ENCODE measurements at regions not wholly inside any gene's neighbourhood (a gene's known extent, or its start where the extent isn't known, plus 50 kb on each side); places are given as distances from the start of the nearest gene placed in this dataset.

- no peaks in the 10 kb centered on the region for H3K36me3 ChIP-seq (ENCODE audit: control insufficient read depth in 2 of 2, insufficient read depth in 2 of 2, low read length in 2 of 2)
- no peaks in the 10 kb centered on the region for H3K9me3 ChIP-seq (ENCODE audit: control insufficient read depth in 2 of 2, low read length in 2 of 2)
- H3K4me1 ChIP-seq (ENCODE audit: control insufficient read depth in 2 of 2, insufficient read depth in 2 of 2, low read length in 2 of 2), result peaks cover 3 to 6% of the 10 kb centered on the region in 2 donors
- H3K27me3 ChIP-seq (ENCODE audit: control insufficient read depth in 2 of 2, insufficient read depth in 2 of 2, low read length in 2 of 2), result no peaks in the 10 kb centered on the region
- H3K9ac ChIP-seq (ENCODE audit: low read depth in 1 of 2, low read length in 2 of 2), result no peak overlapping the region
- no peak overlapping the region for H3K27ac ChIP-seq (ENCODE audit: low read depth in 2 of 2, low read length in 2 of 2)
- H3K4me3 ChIP-seq (ENCODE audit: low read length in 2 of 2), result no peak overlapping the region
Observed at GRCh38 chr10:31754803-31755624, 173.6 kb downstream of the ARHGAP12 start.

DNA sequence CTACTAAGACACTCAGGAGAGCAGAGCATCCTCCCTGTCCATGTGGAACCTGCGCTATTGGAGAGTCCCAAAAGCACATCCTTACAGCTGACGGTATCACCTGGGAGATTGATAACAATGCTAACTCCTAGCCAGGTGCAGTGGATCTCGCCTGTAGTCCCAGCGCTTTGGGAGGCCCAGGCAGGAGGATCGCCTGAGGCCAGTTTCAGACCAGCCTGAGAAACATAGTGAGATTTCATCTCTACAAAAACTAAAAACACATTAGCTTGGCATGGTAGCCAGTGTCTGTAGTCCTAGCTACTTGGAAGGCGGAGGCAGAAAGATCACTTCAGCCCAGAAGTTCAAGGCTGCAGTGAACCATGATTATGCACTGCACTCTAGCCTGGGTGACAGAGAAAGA lies 174.9 kb downstream of the ARHGAP12 start:
- no peak overlapping the region for H3K9ac ChIP-seq (ENCODE audit: low read depth in 1 of 2, low read length in 2 of 2)

DNA sequence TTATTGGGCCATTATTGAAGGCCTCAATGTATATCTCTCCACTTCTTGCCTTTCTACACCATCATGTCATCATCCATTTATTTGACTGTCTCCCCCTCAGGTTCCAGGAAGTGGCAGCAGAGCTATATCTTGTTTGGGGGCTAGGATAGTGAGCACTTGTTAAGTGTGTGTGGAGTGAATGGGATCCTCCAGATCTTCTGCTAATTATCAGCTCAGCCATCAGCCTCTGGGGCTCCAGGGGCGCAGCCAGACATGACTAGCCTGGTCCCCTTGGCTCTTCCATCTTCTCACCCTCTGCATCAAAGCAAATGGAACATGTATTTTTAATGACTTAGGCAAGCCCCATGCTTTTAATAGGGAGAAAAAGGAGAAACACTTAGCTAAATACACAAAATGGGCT lies 176.5 kb downstream of the ARHGAP12 start:
- no peaks in the 10 kb centered on the region for H3K36me3 ChIP-seq (ENCODE audit: control insufficient read depth in 2 of 2, insufficient read depth in 2 of 2, low read length in 2 of 2)
- no peak overlapping the region for H3K27ac ChIP-seq (ENCODE audit: low read depth in 2 of 2, low read length in 2 of 2)

More for the DNA sequence above, 174.9 kb downstream of the ARHGAP12 start:
- Histone ChIP-seq H3K4me3 (ENCODE audit: low read length in 2 of 2) (no peak overlapping the region), H3K27me3 (ENCODE audit: control insufficient read depth in 2 of 2, insufficient read depth in 2 of 2, low read length in 2 of 2) (no peaks in the 10 kb centered on the region), H3K27ac (ENCODE audit: low read depth in 2 of 2, low read length in 2 of 2) (no peak overlapping the region), H3K4me1 (ENCODE audit: control insufficient read depth in 2 of 2, insufficient read depth in 2 of 2, low read length in 2 of 2) (peaks cover 7 to 9% of the 10 kb centered on the region in 2 donors), H3K9me3 (ENCODE audit: control insufficient read depth in 2 of 2, low read length in 2 of 2) (no peaks in the 10 kb centered on the region), H3K36me3 (ENCODE audit: control insufficient read depth in 2 of 2, insufficient read depth in 2 of 2, low read length in 2 of 2) (no peaks in the 10 kb centered on the region)

GRCh38 chr10:31751738-31752080 lies 176.9 kb downstream of the ARHGAP12 start:
- Histone ChIP-seq H3K9ac (ENCODE audit: low read depth in 1 of 2, low read length in 2 of 2) (no peak overlapping the region), H3K27me3 (ENCODE audit: control insufficient read depth in 2 of 2, insufficient read depth in 2 of 2, low read length in 2 of 2) (no peaks in the 10 kb centered on the region), H3K27ac (ENCODE audit: low read depth in 2 of 2, low read length in 2 of 2) (no peak overlapping the region), H3K9me3 (ENCODE audit: control insufficient read depth in 2 of 2, low read length in 2 of 2) (no peaks in the 10 kb centered on the region), H3K4me1 (ENCODE audit: control insufficient read depth in 2 of 2, insufficient read depth in 2 of 2, low read length in 2 of 2) (peaks cover 7 to 9% of the 10 kb centered on the region in 2 donors), H3K4me3 (ENCODE audit: low read length in 2 of 2) (no peak overlapping the region), H3K36me3 (ENCODE audit: control insufficient read depth in 2 of 2, insufficient read depth in 2 of 2, low read length in 2 of 2) (no peaks in the 10 kb centered on the region)

More for the DNA sequence above, 176.5 kb downstream of the ARHGAP12 start:
- Histone ChIP-seq H3K4me3 (ENCODE audit: low read length in 2 of 2) (no peak overlapping the region), H3K27me3 (ENCODE audit: control insufficient read depth in 2 of 2, insufficient read depth in 2 of 2, low read length in 2 of 2) (no peaks in the 10 kb centered on the region), H3K9me3 (ENCODE audit: control insufficient read depth in 2 of 2, low read length in 2 of 2) (no peaks in the 10 kb centered on the region), H3K9ac (ENCODE audit: low read depth in 1 of 2, low read length in 2 of 2) (no peak overlapping the region), H3K4me1 (ENCODE audit: control insufficient read depth in 2 of 2, insufficient read depth in 2 of 2, low read length in 2 of 2) (peaks cover 7 to 9% of the 10 kb centered on the region in 2 donors)

DNA sequence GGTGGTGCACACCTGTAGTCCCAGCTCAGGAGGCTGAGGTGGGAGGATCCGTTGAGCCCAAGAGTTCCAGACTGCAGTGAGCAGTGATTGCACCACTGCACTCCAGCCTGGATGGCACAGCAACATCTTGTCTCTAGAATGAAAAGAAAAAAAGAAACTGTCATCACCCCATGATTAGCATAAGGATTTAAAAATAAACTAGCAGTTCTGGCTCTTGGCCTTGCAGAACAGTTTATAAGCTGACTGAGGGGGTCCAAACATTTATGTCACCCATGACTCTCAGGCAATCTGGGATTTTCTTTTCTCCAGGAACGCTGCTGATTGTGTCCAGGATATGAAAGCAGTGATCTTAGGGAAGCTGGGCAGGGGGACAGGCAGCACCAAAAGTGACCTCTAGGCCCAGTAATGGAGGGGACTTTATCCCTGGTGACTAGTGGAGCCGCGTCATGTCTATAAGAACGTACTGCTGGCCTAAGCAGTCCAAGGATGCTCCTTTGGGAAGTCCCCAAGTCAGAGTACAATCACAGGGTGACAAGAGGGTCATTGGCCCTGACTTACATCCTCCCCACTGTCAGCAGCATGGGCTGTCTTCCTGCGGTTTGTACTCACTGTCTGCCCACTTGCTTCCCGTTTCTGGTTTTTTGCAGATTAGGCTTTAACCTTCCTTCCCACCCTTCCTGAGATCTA lies 177.4 kb downstream of the ARHGAP12 start:
- no peak overlapping the region for H3K27ac ChIP-seq (ENCODE audit: low read depth in 2 of 2, low read length in 2 of 2)
- H3K9ac ChIP-seq (ENCODE audit: low read depth in 1 of 2, low read length in 2 of 2), result no peak overlapping the region
- no peaks in the 10 kb centered on the region for H3K36me3 ChIP-seq (ENCODE audit: control insufficient read depth in 2 of 2, insufficient read depth in 2 of 2, low read length in 2 of 2)
- no peaks in the 10 kb centered on the region for H3K27me3 ChIP-seq (ENCODE audit: control insufficient read depth in 2 of 2, insufficient read depth in 2 of 2, low read length in 2 of 2)
- no peak overlapping the region for H3K4me3 ChIP-seq (ENCODE audit: low read length in 2 of 2)
- H3K4me1 ChIP-seq (ENCODE audit: control insufficient read depth in 2 of 2, insufficient read depth in 2 of 2, low read length in 2 of 2), result peaks cover 7 to 9% of the 10 kb centered on the region in 2 donors
- H3K9me3 ChIP-seq (ENCODE audit: control insufficient read depth in 2 of 2, low read length in 2 of 2), result no peaks in the 10 kb centered on the region

DNA sequence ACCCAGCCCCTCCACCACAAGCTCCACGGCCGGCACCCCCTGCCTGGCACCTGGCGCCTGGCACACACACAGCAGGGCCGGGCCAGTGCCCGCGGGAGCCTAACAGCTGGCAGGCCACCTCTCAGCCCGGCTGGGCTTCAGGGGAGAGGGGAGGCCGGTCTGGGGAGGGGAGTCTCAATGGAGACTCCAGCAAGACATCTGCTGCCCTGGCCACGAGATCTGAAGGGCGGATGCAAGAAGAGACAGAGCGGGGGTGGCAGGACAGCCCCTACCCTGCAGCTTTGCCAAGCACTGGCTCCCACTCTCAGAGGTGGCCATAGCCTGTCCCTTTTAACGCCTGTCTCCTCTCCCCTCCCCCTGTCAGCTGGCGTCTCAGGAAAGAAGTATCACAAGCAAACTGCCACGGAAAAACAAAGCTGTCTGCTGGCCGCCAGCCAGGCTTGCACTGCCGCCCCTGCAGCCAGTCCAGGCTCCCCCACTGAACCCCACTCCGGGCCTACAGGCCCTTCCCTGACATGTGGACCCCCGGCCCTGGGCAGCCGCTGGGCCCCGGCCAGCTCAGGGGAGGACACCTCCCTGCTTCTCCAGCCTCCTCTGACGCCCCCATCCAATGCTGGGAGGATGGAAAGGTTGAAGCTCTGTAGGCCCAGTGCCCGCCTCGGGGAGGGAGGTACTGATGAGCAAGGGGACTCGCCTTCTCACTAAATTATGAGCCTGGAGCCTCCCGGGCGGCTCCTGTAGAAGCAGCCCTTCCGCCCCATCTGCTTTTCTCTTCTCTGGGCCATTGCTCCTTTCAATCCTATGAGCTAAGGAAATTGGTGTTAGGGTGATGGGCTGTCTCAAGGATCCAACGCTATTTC lies 178.4 kb downstream of the ARHGAP12 start:
- Histone ChIP-seq H3K9me3 (ENCODE audit: control insufficient read depth in 2 of 2, low read length in 2 of 2) (no peaks in the 10 kb centered on the region), H3K9ac (ENCODE audit: low read depth in 1 of 2, low read length in 2 of 2) (peak overlapping the region in 1 of 2 donors; percentile 29), H3K27me3 (ENCODE audit: control insufficient read depth in 2 of 2, insufficient read depth in 2 of 2, low read length in 2 of 2) (no peaks in the 10 kb centered on the region), H3K27ac (ENCODE audit: low read depth in 2 of 2, low read length in 2 of 2) (peak overlapping the region in 1 of 2 donors; percentile 23), H3K4me3 (ENCODE audit: low read length in 2 of 2) (no peak overlapping the region), H3K4me1 (ENCODE audit: control insufficient read depth in 2 of 2, insufficient read depth in 2 of 2, low read length in 2 of 2) (peaks cover 7 to 9% of the 10 kb centered on the region in 2 donors), H3K36me3 (ENCODE audit: control insufficient read depth in 2 of 2, insufficient read depth in 2 of 2, low read length in 2 of 2) (no peaks in the 10 kb centered on the region)

DNA sequence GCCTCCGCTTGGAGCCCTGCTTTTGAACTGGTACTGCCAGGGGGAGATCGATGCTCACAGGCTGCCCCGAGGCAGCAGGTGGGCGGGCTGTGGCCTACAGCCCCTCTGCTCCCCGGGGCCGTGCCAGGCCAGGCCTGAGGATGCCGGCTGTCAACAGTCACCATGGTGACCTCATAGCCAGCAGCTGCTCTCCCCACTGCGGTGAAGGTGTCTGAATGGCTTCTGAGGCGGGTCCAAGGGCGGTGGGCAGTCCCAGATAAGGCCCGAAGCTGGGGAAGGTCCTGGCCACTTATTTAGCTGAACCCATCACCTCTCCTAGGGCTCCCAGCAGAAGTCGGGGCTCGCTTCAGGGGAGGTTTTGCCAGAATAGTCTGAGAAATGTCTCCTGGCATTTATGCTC lies 179.3 kb downstream of the ARHGAP12 start:
- no peak overlapping the region for H3K9ac ChIP-seq (ENCODE audit: low read depth in 1 of 2, low read length in 2 of 2)
- no peaks in the 10 kb centered on the region for H3K27me3 ChIP-seq (ENCODE audit: control insufficient read depth in 2 of 2, insufficient read depth in 2 of 2, low read length in 2 of 2)
- peaks cover 7 to 9% of the 10 kb centered on the region in 2 donors for H3K4me1 ChIP-seq (ENCODE audit: control insufficient read depth in 2 of 2, insufficient read depth in 2 of 2, low read length in 2 of 2)

DNA sequence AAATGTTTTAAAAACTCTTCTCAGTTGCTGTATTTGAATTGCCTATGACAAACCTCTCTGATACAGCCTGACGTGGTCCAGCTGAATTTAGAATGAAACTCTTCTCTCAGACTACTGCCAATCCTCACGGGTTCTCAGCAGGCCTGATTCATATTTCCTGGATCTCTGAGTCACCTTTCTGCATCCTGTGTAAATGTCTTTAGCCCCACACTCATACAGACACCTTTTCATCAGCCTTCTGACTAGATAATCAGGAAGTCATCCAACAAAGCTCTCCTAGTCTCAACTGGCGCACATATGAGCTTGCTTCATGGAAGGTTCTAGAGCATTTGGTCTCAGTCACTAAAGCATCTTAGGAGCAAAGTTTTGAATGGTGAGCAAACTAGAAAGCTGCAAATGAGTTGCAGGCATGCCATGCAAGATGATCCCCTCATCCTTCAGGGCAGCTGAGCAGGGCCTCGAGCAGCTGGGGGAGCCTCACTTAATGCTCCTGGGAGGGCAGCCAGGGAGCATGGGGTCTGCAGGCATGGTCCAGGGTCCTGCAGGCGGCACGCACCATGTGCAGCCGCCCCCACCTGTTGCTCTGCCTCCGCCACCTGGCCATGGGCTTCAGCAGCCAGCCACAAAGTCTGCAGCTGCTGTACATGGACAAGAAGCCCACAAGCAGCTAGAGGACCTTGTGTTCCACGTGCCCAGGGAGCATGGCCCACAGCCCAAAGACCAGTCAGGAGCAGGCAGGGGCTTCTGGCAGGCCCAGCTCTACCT lies 182.8 kb downstream of the ARHGAP12 start:
- no peaks in the 10 kb centered on the region for H3K27me3 ChIP-seq (ENCODE audit: control insufficient read depth in 2 of 2, insufficient read depth in 2 of 2, low read length in 2 of 2)
- H3K9ac ChIP-seq (ENCODE audit: low read depth in 1 of 2, low read length in 2 of 2), result no peak overlapping the region
- H3K36me3 ChIP-seq (ENCODE audit: control insufficient read depth in 2 of 2, insufficient read depth in 2 of 2, low read length in 2 of 2), result no peaks in the 10 kb centered on the region
- no peak overlapping the region for H3K27ac ChIP-seq (ENCODE audit: low read depth in 2 of 2, low read length in 2 of 2)
- H3K4me1 ChIP-seq (ENCODE audit: control insufficient read depth in 2 of 2, insufficient read depth in 2 of 2, low read length in 2 of 2), result peaks cover 7 to 9% of the 10 kb centered on the region in 2 donors
- no peaks in the 10 kb centered on the region for H3K9me3 ChIP-seq (ENCODE audit: control insufficient read depth in 2 of 2, low read length in 2 of 2)
- no peak overlapping the region for H3K4me3 ChIP-seq (ENCODE audit: low read length in 2 of 2)

More for the DNA sequence above, 179.3 kb downstream of the ARHGAP12 start:
- Histone ChIP-seq H3K36me3 (ENCODE audit: control insufficient read depth in 2 of 2, insufficient read depth in 2 of 2, low read length in 2 of 2) (no peaks in the 10 kb centered on the region), H3K4me3 (ENCODE audit: low read length in 2 of 2) (no peak overlapping the region), H3K27ac (ENCODE audit: low read depth in 2 of 2, low read length in 2 of 2) (no peak overlapping the region), H3K9me3 (ENCODE audit: control insufficient read depth in 2 of 2, low read length in 2 of 2) (no peaks in the 10 kb centered on the region)

DNA sequence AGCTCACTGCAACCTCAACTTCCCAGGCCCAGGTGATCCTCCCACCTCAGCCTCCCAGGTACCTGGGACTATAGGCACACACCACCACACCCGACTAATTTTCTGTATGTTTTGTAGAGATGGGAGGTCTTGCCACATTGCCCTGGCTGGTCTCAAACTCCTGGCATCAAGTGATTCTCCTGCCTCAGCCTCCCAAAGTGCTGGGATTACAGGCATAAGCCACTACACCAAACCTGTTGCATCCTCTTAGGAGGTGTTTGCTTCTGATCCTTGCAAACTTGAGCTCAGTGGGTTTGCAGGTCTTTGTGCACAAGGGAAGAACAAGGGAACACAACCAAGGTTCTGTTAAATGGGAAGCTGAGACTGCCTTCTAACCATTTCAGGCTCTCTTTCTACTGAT lies 184.6 kb downstream of the ARHGAP12 start:
- Histone ChIP-seq H3K4me1 (ENCODE audit: control insufficient read depth in 2 of 2, insufficient read depth in 2 of 2, low read length in 2 of 2) (no peaks in the 10 kb centered on the region), H3K9ac (ENCODE audit: low read depth in 1 of 2, low read length in 2 of 2) (no peak overlapping the region), H3K4me3 (ENCODE audit: low read length in 2 of 2) (no peak overlapping the region), H3K9me3 (ENCODE audit: control insufficient read depth in 2 of 2, low read length in 2 of 2) (no peaks in the 10 kb centered on the region), H3K27ac (ENCODE audit: low read depth in 2 of 2, low read length in 2 of 2) (no peak overlapping the region), H3K36me3 (ENCODE audit: control insufficient read depth in 2 of 2, insufficient read depth in 2 of 2, low read length in 2 of 2) (no peaks in the 10 kb centered on the region), H3K27me3 (ENCODE audit: control insufficient read depth in 2 of 2, insufficient read depth in 2 of 2, low read length in 2 of 2) (no peaks in the 10 kb centered on the region)

Data from mucosa of rectum (tissue), 2 donors.